Panc1 (cell line): ENCODE measurements at regions not wholly inside any gene's neighbourhood (a gene's known extent, or its start where the extent isn't known, plus 50 kb on each side); places are given as distances from the start of the nearest gene placed in this dataset.

Experiments used
- CTCF ChIP-seq: fragments of 450-650 bp; IDR thresholded peaks from 2 replicates; pipeline ENCODE4 v1.5.1; 2017; ENCODE audit warnings: mild to moderate bottlenecking
- POLR2AphosphoS5 ChIP-seq: IDR thresholded peaks from 2 replicates; pipeline ENCODE4 v1.6.1; 2012; ENCODE audit warnings: mild to moderate bottlenecking, low read depth, low read length, moderate library complexity
- SIN3A ChIP-seq: IDR thresholded peaks from 2 replicates; pipeline ENCODE4 v1.6.1; 2012; ENCODE audit warnings: low read depth, mild to moderate bottlenecking, low read length, moderate library complexity, borderline replicate concordance; ENCODE audit not compliant: insufficient read depth

- no peak for TF ChIP-seq POLR2AphosphoS5
- no peak for TF ChIP-seq SIN3A
- no peak for TF ChIP-seq CTCF
Measured at GRCh38 chr10:10803278-10803677, 214.4 kb upstream of the CELF2 start.
